ENCODE measurements at regions not wholly inside any gene's neighbourhood (a gene's known extent, or its start where the extent isn't known, plus 50 kb on each side); places are given as distances from the start of the nearest gene placed in this dataset.

- TF ChIP-seq ZNF70 (CRISPR knock-in tag; IDR thresholded peaks at IDR 0.05) (no peak), ZC3H10 (CRISPR knock-in tag; IDR thresholded peaks at IDR 0.05) (no peak), ARNTL (CRISPR knock-in tag; IDR thresholded peaks at IDR 0.05; ENCODE audit: borderline replicate concordance, low read depth) (no peak), OSR1 (CRISPR knock-in tag; IDR thresholded peaks at IDR 0.05) (no peak), CSRNP3 (CRISPR knock-in tag; IDR thresholded peaks at IDR 0.05) (no peak), GLIS3 (CRISPR knock-in tag; IDR thresholded peaks at IDR 0.05) (no peak), PATZ1 (CRISPR knock-in tag; IDR thresholded peaks at IDR 0.05; ENCODE audit: borderline replicate concordance) (no peak), SNAI2 (CRISPR knock-in tag; IDR thresholded peaks at IDR 0.05) (no peak), TOX (CRISPR knock-in tag; IDR thresholded peaks at IDR 0.05; ENCODE audit: borderline replicate concordance) (no peak), ZNF565 (CRISPR knock-in tag; conservative IDR thresholded peaks at IDR 0.05; ENCODE audit: low read depth) (no peak), TSHZ2 (CRISPR knock-in tag; IDR thresholded peaks at IDR 0.05) (no peak), POU6F1 (CRISPR knock-in tag; IDR thresholded peaks at IDR 0.05; ENCODE audit: borderline replicate concordance, low read depth) (no peak), CREB5 (CRISPR knock-in tag; IDR thresholded peaks at IDR 0.05; ENCODE audit: low read depth) (no peak), TCF4 (CRISPR knock-in tag; IDR thresholded peaks at IDR 0.05; ENCODE audit: borderline replicate concordance) (no peak), RARB (CRISPR knock-in tag; IDR thresholded peaks at IDR 0.05) (no peak), ISL1 (CRISPR knock-in tag; IDR thresholded peaks at IDR 0.05) (no peak), ESRRG (CRISPR knock-in tag; IDR thresholded peaks at IDR 0.05) (no peak), ZFP3 (CRISPR knock-in tag; IDR thresholded peaks at IDR 0.05) (no peak)
- no peak for ATAC-seq
Observed at GRCh38 chr4:95963456-95963855, 123.6 kb downstream of the PDHA2 start.

- no peak for ATAC-seq
- TF ChIP-seq BACH2 (CRISPR knock-in tag; IDR thresholded peaks at IDR 0.05; ENCODE audit: borderline replicate concordance) (no peak), POU6F1 (CRISPR knock-in tag; IDR thresholded peaks at IDR 0.05; ENCODE audit: borderline replicate concordance, low read depth) (no peak), ARNTL (CRISPR knock-in tag; IDR thresholded peaks at IDR 0.05; ENCODE audit: borderline replicate concordance, low read depth) (no peak), ZC3H10 (CRISPR knock-in tag; IDR thresholded peaks at IDR 0.05) (no peak), ZNF8 (CRISPR knock-in tag; IDR thresholded peaks at IDR 0.05) (no peak), ZFP3 (CRISPR knock-in tag; IDR thresholded peaks at IDR 0.05) (no peak), TOX (CRISPR knock-in tag; IDR thresholded peaks at IDR 0.05; ENCODE audit: borderline replicate concordance) (no peak), PATZ1 (CRISPR knock-in tag; IDR thresholded peaks at IDR 0.05; ENCODE audit: borderline replicate concordance) (no peak), PPARA (CRISPR knock-in tag; IDR thresholded peaks at IDR 0.05; ENCODE audit: borderline replicate concordance) (no peak), GLIS3 (CRISPR knock-in tag; IDR thresholded peaks at IDR 0.05) (no peak), TSHZ2 (CRISPR knock-in tag; IDR thresholded peaks at IDR 0.05) (no peak), OSR1 (CRISPR knock-in tag; IDR thresholded peaks at IDR 0.05) (no peak), ZFP30 (CRISPR knock-in tag; IDR thresholded peaks at IDR 0.05) (no peak), SNAI2 (CRISPR knock-in tag; IDR thresholded peaks at IDR 0.05) (no peak)
Observed at GRCh38 chr4:95979961-95980876, 140.3 kb downstream of the PDHA2 start.
